Neural crest cell (in vitro differentiated cells): ENCODE measurements at regions not wholly inside any gene's neighbourhood (a gene's known extent, or its start where the extent isn't known, plus 50 kb on each side); places are given as distances from the start of the nearest gene placed in this dataset.

Experiments used
- DNase-seq: peaks from one replicate; pipeline ENCODE4 v3.0.0; 2021; ENCODE audit warnings: low read depth, mixed read lengths, low spot score
- H3K27ac Mint-ChIP-seq: one replicate; pipeline ENCODE4 v1.8.0; 2021; ENCODE audit warnings: mild to moderate bottlenecking, mixed read lengths; ENCODE audit not compliant: unreplicated experiment
- H3K27me3 Mint-ChIP-seq: 2 replicates; pipeline ENCODE4 v1.8.0; 2021; ENCODE audit warnings: low read depth, mild to moderate bottlenecking, mixed read lengths
- H3K36me3 Mint-ChIP-seq: 2 replicates; pipeline ENCODE4 v1.8.0; 2021; ENCODE audit warnings: low read depth, mild to moderate bottlenecking, mixed read lengths
- H3K4me1 Mint-ChIP-seq: 2 replicates; pipeline ENCODE4 v1.8.0; 2021; ENCODE audit warnings: mixed read lengths
- H3K4me3 Mint-ChIP-seq: one replicate; pipeline ENCODE4 v1.8.0; 2021; ENCODE audit warnings: mild to moderate bottlenecking, mixed read lengths
- H3K9me3 Mint-ChIP-seq: 2 replicates; pipeline ENCODE4 v1.8.0; 2021; ENCODE audit warnings: mixed read lengths
- CTCF ChIP-seq: fragments of 200-600 bp; sonication (generic); conservative IDR thresholded peaks from 2 replicates; pipeline ENCODE4 v1.5.0; 2021; ENCODE audit warnings: antibody characterized with exemption, mild to moderate bottlenecking

- no peak for DNase-seq
- no peak for TF ChIP-seq CTCF
- Mint-ChIP-seq H3K4me1 (no peaks in the 10 kb centered on the region), H3K27me3 (no peaks in the 10 kb centered on the region), H3K4me3 (no peak overlapping the region), H3K9me3 (no peaks in the 10 kb centered on the region), H3K27ac (no peak overlapping the region), H3K36me3 (no peaks in the 10 kb centered on the region)
These were observed 332.9 kb upstream of the RASGRP1 start for GRCh38 chr15:38897551-38897950.

GRCh38 chr15:38898236-38898635 lies 333.6 kb upstream of the RASGRP1 start:
- Mint-ChIP-seq H3K27me3 (no peaks in the 10 kb centered on the region), H3K27ac (no peak overlapping the region), H3K36me3 (no peaks in the 10 kb centered on the region), H3K9me3 (no peaks in the 10 kb centered on the region), H3K4me1 (no peaks in the 10 kb centered on the region), H3K4me3 (no peak overlapping the region)
- DNase-seq, result no peak
- no peak for TF ChIP-seq CTCF

- no peak overlapping the region for H3K27ac Mint-ChIP-seq
- DNase-seq, result no peak
- TF ChIP-seq CTCF, result no peak
- peaks cover 2% of the 10 kb centered on the region for H3K9me3 Mint-ChIP-seq
- H3K36me3 Mint-ChIP-seq, result no peaks in the 10 kb centered on the region
- H3K27me3 Mint-ChIP-seq, result no peaks in the 10 kb centered on the region
- H3K4me1 Mint-ChIP-seq, result no peaks in the 10 kb centered on the region
- no peak overlapping the region for H3K4me3 Mint-ChIP-seq
These were observed 334.7 kb upstream of the RASGRP1 start for GRCh38 chr15:38899300-38899699.

GRCh38 chr15:38904298-38904697 lies 339.7 kb upstream of the RASGRP1 start:
- Mint-ChIP-seq H3K4me1 (no peaks in the 10 kb centered on the region), H3K27ac (no peak overlapping the region), H3K4me3 (no peak overlapping the region)

GRCh38 chr15:38905632-38906031 lies 341.0 kb upstream of the RASGRP1 start:
- Mint-ChIP-seq H3K4me3 (no peak overlapping the region), H3K27me3 (peaks cover 2% of the 10 kb centered on the region), H3K9me3 (peaks cover 15% of the 10 kb centered on the region), H3K4me1 (no peaks in the 10 kb centered on the region), H3K27ac (no peak overlapping the region), H3K36me3 (peaks cover 4% of the 10 kb centered on the region)
- no peak for TF ChIP-seq CTCF
- DNase-seq, result no peak

More at GRCh38 chr15:38904298-38904697, 339.7 kb upstream of the RASGRP1 start:
- Mint-ChIP-seq H3K9me3 (peaks cover 11% of the 10 kb centered on the region), H3K27me3 (peaks cover 2% of the 10 kb centered on the region), H3K36me3 (peaks cover 4% of the 10 kb centered on the region)
- no peak for DNase-seq
- no peak for TF ChIP-seq CTCF

GRCh38 chr15:38920966-38921365 lies 356.4 kb upstream of the RASGRP1 start:
- no peak overlapping the region for H3K4me3 Mint-ChIP-seq
- H3K9me3 Mint-ChIP-seq, result peaks cover 3% of the 10 kb centered on the region
- no peaks in the 10 kb centered on the region for H3K36me3 Mint-ChIP-seq
- H3K27me3 Mint-ChIP-seq, result no peaks in the 10 kb centered on the region
- no peak overlapping the region for H3K27ac Mint-ChIP-seq
- DNase-seq, result no peak
- H3K4me1 Mint-ChIP-seq, result no peaks in the 10 kb centered on the region
- no peak for TF ChIP-seq CTCF
